ENCODE measurements at regions not wholly inside any gene's neighbourhood (a gene's known extent, or its start where the extent isn't known, plus 50 kb on each side); places are given as distances from the start of the nearest gene placed in this dataset.

- Mint-ChIP-seq H3K27me3 (no peaks in the 10 kb centered on the region), H3K4me3 (peak overlapping the region in 2 of 8 donors; percentile 57 to 80), H3K27ac (peak overlapping the region in 5 of 6 donors; percentile 8 to 88 (median 64)), H3K9me3 (no peaks in the 10 kb centered on the region), H3K4me1 (peaks cover 19 to 22% (median 22%) of the 10 kb centered on the region in 3 donors), H3K36me3 (peaks cover 9 to 18% of the 10 kb centered on the region in 2 donors)
- no peak for DNase-seq
- ATAC-seq (ENCODE audit: low read depth in 2 of 2) = no peak
Measured at GRCh38 chr19:7421941-7422744, 66.7 kb downstream of the PEX11G start.
